ENCODE measurements at regions not wholly inside any gene's neighbourhood (a gene's known extent, or its start where the extent isn't known, plus 50 kb on each side); places are given as distances from the start of the nearest gene placed in this dataset.

GRCh38 chr10:20443094-20443493 is 454.0 kb downstream of the NEBL start:
- Histone ChIP-seq H2BK15ac (ENCODE audit: low read length) (no peak overlapping the region), H3K36me3 (ENCODE audit: control insufficient read depth in 2 of 4, insufficient read depth in 4 of 4, low read length in 3 of 4) (peaks cover 0 to 5% (median 0%) of the 10 kb centered on the region in 4 experiments; a peak in 1 of 8 replicates), H3K4me1 (replicated peaks in 1 of 4; ENCODE audit: control insufficient read depth in 3 of 4, insufficient read depth in 4 of 4, low read length in 3 of 4) (no peaks in the 10 kb centered on the region), H3K14ac (ENCODE audit: insufficient read length) (no peak overlapping the region), H2BK20ac (ENCODE audit: low read length) (no peak overlapping the region), H3K79me1 (ENCODE audit: low read depth, low read length) (no peaks in the 10 kb centered on the region), H2AK5ac (ENCODE audit: low read depth, low read length) (no peak overlapping the region), H2BK5ac (ENCODE audit: low read depth, low read length) (no peak overlapping the region), H3K23me2 (ENCODE audit: low read depth, low read length) (no peaks in the 10 kb centered on the region), H3K9me3 (ENCODE audit: insufficient read depth in 2 of 2, low read depth in 1 of 2, low read length in 1 of 2) (peaks cover 7 to 8% of the 10 kb centered on the region in 2 experiments; a peak in 3 of 4 replicates), H3K18ac (ENCODE audit: extremely low read depth, low read length) (no peak overlapping the region), H4K20me1 (replicated peaks in 1 of 2; ENCODE audit: control insufficient read depth in 1 of 2, insufficient read depth in 2 of 2, low read length in 2 of 2) (no peaks in the 10 kb centered on the region), H3K27me3 (replicated peaks in 1 of 4; ENCODE audit: control insufficient read depth in 3 of 4, extremely low read depth in 1 of 4, insufficient read depth in 3 of 4, low read length in 3 of 4) (no peaks in the 10 kb centered on the region), H4K8ac (ENCODE audit: extremely low read depth, insufficient read depth, low read length) (no peak overlapping the region), H3K79me2 (ENCODE audit: control insufficient read depth in 1 of 2, insufficient read depth in 2 of 2, low read length in 2 of 2) (no peaks in the 10 kb centered on the region), H2BK120ac (replicated peaks; ENCODE audit: low read depth, low read length) (no peak overlapping the region), H3K9ac (replicated peaks in 1 of 4; ENCODE audit: extremely low read depth in 1 of 4, low read depth in 3 of 4, low read length in 3 of 4) (no peak overlapping the region), H3K23ac (ENCODE audit: insufficient read length) (no peak overlapping the region), H2AFZ (ENCODE audit: low read length) (no peak overlapping the region; the same call in 1 of the 2 replicates), H4K91ac (replicated peaks; ENCODE audit: insufficient read length, low read length) (no peak overlapping the region), H3K27ac (ENCODE audit: low read depth, low read length) (no peak overlapping the region), H3K4me2 (ENCODE audit: insufficient read depth in 1 of 2, low read depth in 2 of 2, low read length in 2 of 2) (peak overlapping the region in 1 of 2 experiments; percentile 23; a peak in 1 of 4 replicates), H3K4ac (replicated peaks; ENCODE audit: insufficient read length, low read depth, low read length) (no peak overlapping the region), H3K4me3 (ENCODE audit: extremely low read depth in 1 of 4, insufficient read depth in 2 of 4, low read depth in 3 of 4, low read length in 4 of 4) (no peak overlapping the region), H4K5ac (ENCODE audit: insufficient read length, low read depth, low read length) (no peak overlapping the region), H3K56ac (replicated peaks; ENCODE audit: insufficient read length, low read depth, low read length) (no peak overlapping the region), H2BK12ac (ENCODE audit: low read depth, low read length) (no peak overlapping the region)
- TF ChIP-seq TBP (IDR thresholded peaks at IDR 0.05; ENCODE audit: low read depth, low read length), result no peak
- TF ChIP-seq, protein P1, sequence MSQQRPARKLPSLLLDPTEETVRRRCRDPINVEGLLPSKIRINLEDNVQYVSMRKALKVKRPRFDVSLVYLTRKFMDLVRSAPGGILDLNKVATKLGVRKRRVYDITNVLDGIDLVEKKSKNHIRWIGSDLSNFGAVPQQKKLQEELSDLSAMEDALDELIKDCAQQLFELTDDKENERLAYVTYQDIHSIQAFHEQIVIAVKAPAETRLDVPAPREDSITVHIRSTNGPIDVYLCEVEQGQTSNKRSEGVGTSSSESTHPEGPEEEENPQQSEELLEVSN (IDR thresholded peaks at IDR 0.05), result no peak
- TF ChIP-seq BRCA1 (IDR thresholded peaks at IDR 0.05; ENCODE audit: low read depth, low read length), result no peak
- TF ChIP-seq, protein P2, sequence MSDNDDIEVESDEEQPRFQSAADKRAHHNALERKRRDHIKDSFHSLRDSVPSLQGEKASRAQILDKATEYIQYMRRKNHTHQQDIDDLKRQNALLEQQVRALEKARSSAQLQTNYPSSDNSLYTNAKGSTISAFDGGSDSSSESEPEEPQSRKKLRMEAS (IDR thresholded peaks at IDR 0.05), result no peak
- TF ChIP-seq CREB1 (IDR thresholded peaks at IDR 0.05), result no peak
- TF ChIP-seq, protein P3, sequence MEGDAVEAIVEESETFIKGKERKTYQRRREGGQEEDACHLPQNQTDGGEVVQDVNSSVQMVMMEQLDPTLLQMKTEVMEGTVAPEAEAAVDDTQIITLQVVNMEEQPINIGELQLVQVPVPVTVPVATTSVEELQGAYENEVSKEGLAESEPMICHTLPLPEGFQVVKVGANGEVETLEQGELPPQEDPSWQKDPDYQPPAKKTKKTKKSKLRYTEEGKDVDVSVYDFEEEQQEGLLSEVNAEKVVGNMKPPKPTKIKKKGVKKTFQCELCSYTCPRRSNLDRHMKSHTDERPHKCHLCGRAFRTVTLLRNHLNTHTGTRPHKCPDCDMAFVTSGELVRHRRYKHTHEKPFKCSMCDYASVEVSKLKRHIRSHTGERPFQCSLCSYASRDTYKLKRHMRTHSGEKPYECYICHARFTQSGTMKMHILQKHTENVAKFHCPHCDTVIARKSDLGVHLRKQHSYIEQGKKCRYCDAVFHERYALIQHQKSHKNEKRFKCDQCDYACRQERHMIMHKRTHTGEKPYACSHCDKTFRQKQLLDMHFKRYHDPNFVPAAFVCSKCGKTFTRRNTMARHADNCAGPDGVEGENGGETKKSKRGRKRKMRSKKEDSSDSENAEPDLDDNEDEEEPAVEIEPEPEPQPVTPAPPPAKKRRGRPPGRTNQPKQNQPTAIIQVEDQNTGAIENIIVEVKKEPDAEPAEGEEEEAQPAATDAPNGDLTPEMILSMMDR (IDR thresholded peaks at IDR 0.05; ENCODE audit: control extremely low read depth in 1 of 3, insufficient read depth in 1 of 3, low read depth in 1 of 3, low read length in 3 of 3), result no peak
- no peak for DNase-seq (ENCODE audit: low read depth in 1 of 2, low spot score in 2 of 2)
- ChIA-PET CTCF (ENCODE audit: partially characterized antibody) (no interaction called here), POLR2A (ENCODE audit: partially characterized antibody) (no interaction called here)
- FAIRE-seq, result no peak

Measured in H1 (cell line).